B cell (primary cell): ENCODE measurements at regions not wholly inside any gene's neighbourhood (a gene's known extent, or its start where the extent isn't known, plus 50 kb on each side); places are given as distances from the start of the nearest gene placed in this dataset.

Experiments used
- ATAC-seq: fragments of 200-7000 bp; cut with Tn5 transposase; one replicate; pipeline ENCODE4 v1.10.0; 2021; ENCODE audit warnings: low read depth, mild to moderate bottlenecking, moderate number of reproducible peaks, moderate library complexity
- CTCF ChIA-PET: fragments of 350-600 bp; sonication (Branson Sonifier 250); formaldehyde crosslinking; loops from one replicate; lab custom pipeline; 2021; ENCODE audit warnings: antibody characterized with exemption, inconsistent platforms; lab: Charles Lee
- POLR2A ChIA-PET: fragments of 350-600 bp; sonication (Branson Sonifier 250); formaldehyde crosslinking; loops from one replicate; lab custom pipeline; 2021; ENCODE audit warnings: antibody characterized with exemption; lab: Charles Lee
- DNase-seq: peaks from one replicate; pipeline ENCODE4 v3.0.0; 2013
- H2AFZ ChIP-seq: 2 replicates; pipeline ENCODE4 v1.6.1; 2012; ENCODE audit warnings: mild to moderate bottlenecking, low read depth, low read length; ENCODE audit not compliant: insufficient read depth, poor library complexity, severe bottlenecking
- H3K27ac ChIP-seq, 2 donors: 1 replicate in 1 of 2; 2 replicates in 1 of 2; pipeline ENCODE4 v1.5.1; 2012 to 2013; ENCODE audit warnings: low read length in 2 of 2, mild to moderate bottlenecking in 2 of 2, moderate library complexity in 1 of 2
- H3K27me3 ChIP-seq, 4 experiments: fragments of 200-600 bp in 1 of 4; sonication (generic) in 1 of 4; replicated peaks in 1 of 4; 1 replicate in 2 of 4; 2 replicates in 2 of 4; pipeline versions ENCODE4 v1.6.1 to v1.7.0; 2013 to 2016; ENCODE audit warnings: low read length in 3 of 4, mild to moderate bottlenecking in 2 of 4, mixed read lengths in 1 of 4, moderate library complexity in 1 of 4; ENCODE audit not compliant: insufficient read depth in 4 of 4, control insufficient read depth in 3 of 4; ENCODE audit errors: control extremely low read depth in 1 of 4
- H3K36me3 ChIP-seq, 2 experiments: replicated peaks in 1 of 2; 1 replicate in 1 of 2; 2 replicates in 1 of 2; pipeline versions ENCODE4 v1.6.1 to v1.7.1; 2013; ENCODE audit warnings: low read length in 1 of 2; ENCODE audit not compliant: insufficient read depth in 2 of 2, control insufficient read depth in 1 of 2; ENCODE audit errors: control extremely low read depth in 1 of 2, extremely low read depth in 1 of 2
- H3K4me1 ChIP-seq, 2 donors: fragments of 200-600 bp in 1 of 2; sonication (generic) in 1 of 2; 1 replicate in 1 of 2; 2 replicates in 1 of 2; pipeline versions ENCODE4 v1.5.1 to v1.6.1; 2013 to 2017; ENCODE audit warnings: low read length in 2 of 2; ENCODE audit not compliant: control insufficient read depth in 2 of 2, insufficient read depth in 2 of 2
- H3K4me2 ChIP-seq: replicated peaks from 2 replicates; pipeline ENCODE3; 2012; ENCODE audit warnings: mild to moderate bottlenecking, low read depth, low read length; ENCODE audit not compliant: poor library complexity, severe bottlenecking
- H3K4me3 ChIP-seq, 5 experiments: fragments of 200-600 bp in 1 of 5; sonication (generic) in 1 of 5; 1 replicate in 3 of 5; 2 replicates in 2 of 5; pipeline versions ENCODE4 v1.5.1 to v1.7.0; 2011 to 2016; ENCODE audit warnings: low read length in 4 of 5, mild to moderate bottlenecking in 4 of 5, low read depth in 2 of 5, control low read depth in 1 of 5, moderate library complexity in 1 of 5; ENCODE audit not compliant: insufficient read depth in 1 of 5; ENCODE audit errors: control extremely low read depth in 1 of 5, extremely low read depth in 1 of 5
- H3K79me2 ChIP-seq: fragments of 200-600 bp; sonication (generic); one replicate; pipeline ENCODE4 v1.6.0; 2016; ENCODE audit warnings: low read length; ENCODE audit not compliant: control insufficient read depth, insufficient read depth
- H3K9ac ChIP-seq: fragments of 200-600 bp; sonication (generic); 2 replicates; pipeline ENCODE4 v1.6.1; 2017; ENCODE audit warnings: mild to moderate bottlenecking, low read length, moderate library complexity
- H3K9me3 ChIP-seq, 3 donors: one replicate each; pipeline versions ENCODE4 v1.6.1 to v1.7.1; 2013; ENCODE audit warnings: low read length in 2 of 3; ENCODE audit not compliant: control insufficient read depth in 2 of 3, insufficient read depth in 1 of 3; ENCODE audit errors: control extremely low read depth in 1 of 3
- H4K20me1 ChIP-seq: 2 replicates; pipeline ENCODE4 v1.6.0; 2012; ENCODE audit warnings: mild to moderate bottlenecking, low read length; ENCODE audit not compliant: insufficient read depth, control insufficient read depth, poor library complexity, severe bottlenecking
- H3K27ac Mint-ChIP-seq: one replicate; pipeline ENCODE4 v1.8.0; 2021; ENCODE audit warnings: mixed read lengths
- H3K27me3 Mint-ChIP-seq: one replicate; pipeline ENCODE4 v1.8.0; 2021; ENCODE audit warnings: mixed read lengths
- H3K4me1 Mint-ChIP-seq: one replicate; pipeline ENCODE4 v1.8.0; 2021; ENCODE audit warnings: mixed read lengths
- H3K4me3 Mint-ChIP-seq: one replicate; pipeline ENCODE4 v1.8.0; 2021; ENCODE audit warnings: mixed read lengths
- H3K9me3 Mint-ChIP-seq: one replicate; pipeline ENCODE4 v1.8.0; 2022; ENCODE audit warnings: mixed read lengths; ENCODE audit not compliant: insufficient read depth
- CTCF ChIP-seq: fragments of 200-600 bp; IDR thresholded peaks from one replicate; pipeline ENCODE4 v1.8.0; 2022; ENCODE audit warnings: antibody characterized with exemption, mild to moderate bottlenecking
- EZH2 ChIP-seq: IDR thresholded peaks from 2 replicates; pipeline ENCODE4 v1.6.1; 2012; ENCODE audit warnings: borderline replicate concordance, low read depth, mild to moderate bottlenecking, moderate library complexity, low read length; ENCODE audit not compliant: insufficient read depth, poor library complexity, severe bottlenecking
- WGBS: methylation state at CpG from one replicate; pipeline ENCODE4 v1.1.5; 2013; ENCODE audit warnings: missing lambda C conversion rate; ENCODE audit not compliant: insufficient coverage; 5-methylcytosine and 5-hydroxymethylcytosine counted together
- intact Hi-C: fragments of 100-400 bp; cut with micrococcal nuclease; formaldehyde crosslinking; loops from one replicate; pipeline ENCODE4 v1.10.0; 2022

GRCh38 chr4:4696530-4696929 is 154.7 kb upstream of the STX18 start:
- CTCF ChIA-PET, result no interaction called here
- Histone ChIP-seq H3K36me3 (no peaks in the 10 kb centered on the region), H3K9me3 (no peaks in the 10 kb centered on the region), H3K79me2 (no peaks in the 10 kb centered on the region), H3K27me3 (no peaks in the 10 kb centered on the region), H3K4me2 (no peak overlapping the region), H3K4me1 (no peaks in the 10 kb centered on the region), H4K20me1 (no peaks in the 10 kb centered on the region), H3K9ac (no peak overlapping the region), H3K27ac (no peak overlapping the region), H3K4me3 (no peak overlapping the region), H2AFZ (no peak overlapping the region)
- intact Hi-C loops, result no loop called here
- Mint-ChIP-seq H3K4me1 (no peaks in the 10 kb centered on the region), H3K27me3 (no peaks in the 10 kb centered on the region), H3K27ac (no peak overlapping the region), H3K9me3 (peaks cover 2% of the 10 kb centered on the region), H3K4me3 (no peak overlapping the region)
- POLR2A ChIA-PET, result no interaction called here
- no peak for TF ChIP-seq CTCF
- TF ChIP-seq EZH2, result no peak
- ATAC-seq, result no peak
- 99% methylated on average over 9 of the region's 9 CpGs for WGBS
- DNase-seq, result no peak

- ChIA-PET POLR2A (no interaction called here), CTCF (no interaction called here)
- intact Hi-C loops, result no loop called here
- WGBS, result 100% methylated on average over 1 of the region's 1 CpG
- Histone ChIP-seq H3K4me1 (no peaks in the 10 kb centered on the region), H3K4me3 (no peak overlapping the region), H3K36me3 (no peaks in the 10 kb centered on the region), H3K9ac (no peak overlapping the region), H3K9me3 (peaks cover 0 to 2% (median 0%) of the 10 kb centered on the region in 3 donors), H3K4me2 (no peak overlapping the region), H4K20me1 (no peaks in the 10 kb centered on the region), H3K27ac (no peak overlapping the region), H3K79me2 (no peaks in the 10 kb centered on the region), H3K27me3 (no peaks in the 10 kb centered on the region), H2AFZ (no peak overlapping the region)
- TF ChIP-seq EZH2 (no peak), CTCF (no peak)
- no peak overlapping the region for H3K4me3 Mint-ChIP-seq
- no peaks in the 10 kb centered on the region for H3K4me1 Mint-ChIP-seq
- H3K27me3 Mint-ChIP-seq, result no peaks in the 10 kb centered on the region
- H3K27ac Mint-ChIP-seq, result no peak overlapping the region
- H3K9me3 Mint-ChIP-seq, result peaks cover 2% of the 10 kb centered on the region
- no peak for ATAC-seq
- DNase-seq, result no peak
These were observed 153.6 kb upstream of the STX18 start for GRCh38 chr4:4695497-4695896.
